Fibroblast of gingiva (primary cell): ENCODE measurements at regions not wholly inside any gene's neighbourhood (a gene's known extent, or its start where the extent isn't known, plus 50 kb on each side); places are given as distances from the start of the nearest gene placed in this dataset.

ENCODE experiments used
- DNase-seq: peaks from one replicate; pipeline ENCODE4 v3.0.0-alpha.2; 2011; ENCODE audit warnings: low read depth

DNA sequence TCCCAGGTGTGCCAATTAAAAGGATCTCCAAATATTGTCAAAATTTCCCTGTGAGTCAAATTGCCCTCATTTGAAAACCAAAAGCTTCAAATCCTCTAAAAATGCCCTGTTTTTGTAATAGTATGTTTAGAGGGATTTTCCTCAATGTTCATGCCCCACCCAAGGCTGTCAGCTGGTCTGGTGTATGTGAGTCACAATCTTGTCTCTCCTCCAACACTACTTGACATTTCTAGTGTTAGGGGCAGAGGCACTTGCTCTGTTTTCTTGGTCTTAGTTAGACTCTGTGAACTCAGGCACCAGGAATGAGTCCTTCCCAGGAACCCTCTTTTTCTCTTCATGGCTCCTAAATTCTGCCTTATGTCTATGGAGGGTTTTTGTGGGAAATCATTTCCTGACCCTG lies 634.8 kb downstream of the KCNJ2 start:
- no peak for DNase-seq

DNA sequence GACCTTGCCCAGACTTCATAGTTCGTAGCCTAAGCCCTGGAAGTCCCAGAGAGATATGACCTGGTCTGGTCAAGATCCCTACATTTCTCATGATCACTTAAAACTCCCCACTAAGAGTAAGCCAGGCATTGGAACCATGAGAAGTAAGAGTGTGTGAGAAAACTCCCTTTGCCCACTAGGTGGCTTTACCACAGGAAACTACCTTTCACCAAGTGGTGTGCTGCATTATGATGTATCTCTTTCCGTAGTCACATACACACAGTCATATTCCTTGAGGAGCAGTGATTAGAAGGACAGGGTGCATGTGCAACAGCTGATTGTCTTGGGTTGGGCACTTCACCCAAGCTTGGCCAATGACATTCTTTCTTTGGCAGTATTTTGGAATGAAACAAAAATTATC lies 639.3 kb downstream of the KCNJ2 start:
- no peak for DNase-seq

DNA sequence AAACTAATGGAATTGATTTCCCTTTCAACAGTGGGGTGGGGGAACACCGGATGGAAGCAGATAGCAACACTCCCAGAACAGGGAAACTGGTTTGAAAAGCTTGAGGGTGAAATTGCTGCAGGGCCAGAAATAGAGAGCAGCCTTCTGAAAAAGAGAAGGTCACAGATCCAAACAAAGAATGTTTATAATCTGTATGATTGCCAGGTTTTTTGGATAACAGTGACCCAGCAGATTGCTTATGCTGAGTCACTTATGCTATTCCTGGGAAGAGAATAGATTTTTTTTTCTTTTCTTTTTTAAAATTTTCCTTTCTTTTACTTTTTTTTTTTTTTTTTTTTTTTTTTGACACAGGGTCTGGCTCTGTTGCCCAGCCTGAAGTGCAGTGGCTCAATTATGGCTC lies 641.3 kb downstream of the KCNJ2 start:
- peak; percentile 39 for DNase-seq

DNA sequence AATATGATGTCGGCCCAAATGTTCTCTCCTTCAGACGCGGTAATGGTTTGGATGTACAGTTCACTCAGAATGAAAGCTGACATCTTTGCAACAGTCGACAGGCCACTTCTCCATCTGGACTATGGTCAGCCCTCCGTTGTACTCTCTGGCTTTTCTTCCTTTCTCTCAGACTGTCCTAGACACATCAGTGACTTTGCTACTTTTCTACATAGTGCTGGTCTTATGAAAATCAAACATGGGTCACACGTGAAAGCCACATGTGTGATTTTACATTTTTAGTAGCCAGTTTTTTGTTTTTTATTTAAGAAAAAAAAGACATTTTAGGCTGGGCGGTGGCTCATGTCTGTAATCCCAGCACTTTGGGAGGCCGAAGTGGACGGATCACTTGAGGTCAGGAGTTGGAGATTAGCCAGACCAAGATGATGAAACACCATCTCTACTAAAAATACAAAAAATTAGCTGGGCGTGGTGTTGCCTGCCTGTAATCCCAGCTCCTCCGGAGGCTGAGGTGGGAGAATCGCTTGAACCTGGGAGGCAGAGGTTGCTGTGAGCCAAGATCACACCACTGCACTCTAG lies 644.1 kb downstream of the KCNJ2 start:
- DNase-seq = peak; percentile 51

DNA sequence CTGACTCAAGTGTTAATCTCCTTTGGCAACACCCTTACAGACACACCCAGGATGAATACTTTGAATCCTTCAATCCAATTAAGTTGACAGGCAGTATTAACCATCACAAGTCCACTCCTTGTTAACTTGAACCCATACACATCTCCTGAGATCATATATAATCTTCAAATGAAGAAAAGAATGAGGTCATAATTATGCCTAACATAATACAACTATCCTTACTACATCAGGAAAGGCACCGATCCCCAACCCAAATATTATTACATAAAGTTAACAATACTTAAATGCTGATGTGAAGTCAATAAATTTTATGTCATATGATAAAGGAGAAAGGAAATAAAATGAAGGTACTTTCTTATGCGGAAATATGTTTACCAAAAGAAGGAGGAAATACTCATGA lies 649.9 kb downstream of the KCNJ2 start:
- no peak for DNase-seq

DNA sequence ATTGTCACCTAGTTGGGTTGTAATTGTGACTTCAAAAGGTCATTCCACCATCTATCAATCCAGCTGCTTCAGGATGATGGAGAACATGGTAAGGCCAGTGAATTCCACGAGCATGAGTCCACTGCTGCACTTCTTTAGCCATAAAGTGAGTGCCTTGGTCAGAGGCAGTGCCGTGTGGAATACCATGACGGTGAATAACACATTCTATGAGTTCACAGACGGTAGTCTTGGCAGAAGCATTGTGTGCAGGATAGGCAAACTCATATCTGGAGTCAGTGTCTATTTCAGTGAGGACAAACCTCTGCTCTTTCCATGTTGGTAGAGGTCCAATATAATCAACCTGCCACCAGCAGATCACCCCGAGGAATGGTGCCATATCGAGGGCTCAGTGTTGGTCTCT lies 650.9 kb downstream of the KCNJ2 start:
- no peak for DNase-seq

DNA sequence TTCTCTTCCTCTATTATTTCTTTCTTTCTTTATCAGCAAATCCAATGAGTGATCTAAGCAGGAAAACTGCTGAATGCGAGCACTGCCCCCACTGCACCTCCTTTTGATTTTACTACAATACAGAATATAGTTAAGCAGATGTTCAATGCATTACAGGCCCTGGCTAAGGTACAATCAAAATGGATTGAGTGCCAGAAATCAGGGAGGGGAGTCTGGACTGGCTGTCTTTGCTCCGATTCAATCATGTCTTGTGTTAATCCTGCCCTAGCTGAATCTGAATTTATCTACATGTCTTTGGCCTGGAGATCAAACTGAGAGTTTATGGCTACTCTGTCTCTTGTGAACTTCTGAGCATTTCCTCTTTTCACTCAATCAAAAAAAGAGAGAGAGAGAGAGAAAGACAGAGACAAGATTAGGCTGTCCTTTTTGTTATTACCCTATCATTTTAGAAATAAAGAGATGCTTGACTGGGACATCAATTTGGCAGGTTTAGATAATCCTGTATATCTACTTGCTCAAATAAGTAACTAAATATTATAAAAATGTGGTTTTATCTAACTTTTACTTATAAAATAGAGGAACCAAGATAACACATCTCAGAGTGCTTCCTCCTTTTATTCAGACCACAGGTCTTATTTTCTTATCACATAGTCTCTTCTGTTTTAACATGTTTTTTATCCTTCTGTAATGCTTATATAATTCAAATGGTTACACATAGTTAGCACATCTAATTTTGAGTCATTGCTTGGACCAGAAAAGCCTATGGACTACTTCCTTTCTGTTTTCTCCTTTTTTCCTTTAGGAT lies 656.2 kb downstream of the KCNJ2 start:
- no peak for DNase-seq

DNA sequence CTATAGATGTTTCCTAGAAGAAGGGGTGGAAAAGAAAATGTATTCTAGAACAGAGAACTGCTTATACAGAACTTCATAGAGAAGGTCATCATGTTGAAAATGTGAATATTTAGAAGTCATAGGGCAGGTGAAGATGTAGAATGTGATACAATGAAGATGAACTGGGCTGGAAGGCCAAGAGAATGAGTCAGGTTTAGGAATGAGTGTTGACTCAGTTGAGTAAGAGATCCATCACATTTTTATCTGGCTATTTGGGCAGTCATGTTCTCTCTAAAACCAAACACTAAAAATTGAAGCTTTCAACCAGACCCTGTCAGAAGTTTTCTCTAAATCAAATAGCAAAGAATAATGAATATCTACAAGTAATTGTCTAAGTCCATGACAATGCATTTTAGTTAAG lies 660.5 kb downstream of the KCNJ2 start:
- DNase-seq = no peak

DNA sequence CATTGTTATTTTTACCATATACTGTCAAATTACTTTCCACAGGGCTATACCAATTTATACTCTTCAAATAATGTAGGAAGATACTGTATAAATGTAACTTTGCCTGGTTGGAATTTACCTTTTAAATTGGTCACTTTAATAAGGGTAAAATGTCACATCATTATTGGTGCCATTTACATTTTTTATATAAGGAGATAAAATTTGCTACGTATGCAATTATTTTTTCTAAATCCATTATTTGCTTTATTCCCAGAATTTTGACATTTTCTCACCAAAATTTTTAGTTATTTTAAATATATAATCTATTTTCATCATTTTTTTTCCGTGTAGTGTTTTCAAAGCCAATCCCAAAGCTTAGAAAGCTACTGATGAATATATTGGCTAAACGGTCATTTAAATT lies 664.7 kb downstream of the KCNJ2 start:
- DNase-seq = no peak

DNA sequence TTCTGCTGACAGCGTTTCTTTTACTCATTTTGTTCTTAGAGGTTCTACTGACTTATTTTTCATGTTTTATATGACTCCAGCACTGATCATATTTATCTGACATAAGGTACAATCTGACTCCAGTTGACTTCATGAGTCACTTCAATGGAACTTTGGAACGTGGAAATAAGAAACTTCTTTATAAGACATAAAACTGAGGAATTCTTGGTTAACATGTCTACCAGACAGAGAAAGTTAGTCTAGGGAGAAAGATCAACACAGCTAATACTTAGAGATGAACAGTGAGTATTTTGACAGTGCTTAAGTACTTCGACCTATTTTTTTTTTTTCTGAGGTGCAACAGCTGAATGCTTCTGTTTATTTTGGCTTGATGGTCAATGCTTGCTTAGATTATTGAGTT lies 679.5 kb downstream of the KCNJ2 start:
- DNase-seq = peak; percentile 4

DNA sequence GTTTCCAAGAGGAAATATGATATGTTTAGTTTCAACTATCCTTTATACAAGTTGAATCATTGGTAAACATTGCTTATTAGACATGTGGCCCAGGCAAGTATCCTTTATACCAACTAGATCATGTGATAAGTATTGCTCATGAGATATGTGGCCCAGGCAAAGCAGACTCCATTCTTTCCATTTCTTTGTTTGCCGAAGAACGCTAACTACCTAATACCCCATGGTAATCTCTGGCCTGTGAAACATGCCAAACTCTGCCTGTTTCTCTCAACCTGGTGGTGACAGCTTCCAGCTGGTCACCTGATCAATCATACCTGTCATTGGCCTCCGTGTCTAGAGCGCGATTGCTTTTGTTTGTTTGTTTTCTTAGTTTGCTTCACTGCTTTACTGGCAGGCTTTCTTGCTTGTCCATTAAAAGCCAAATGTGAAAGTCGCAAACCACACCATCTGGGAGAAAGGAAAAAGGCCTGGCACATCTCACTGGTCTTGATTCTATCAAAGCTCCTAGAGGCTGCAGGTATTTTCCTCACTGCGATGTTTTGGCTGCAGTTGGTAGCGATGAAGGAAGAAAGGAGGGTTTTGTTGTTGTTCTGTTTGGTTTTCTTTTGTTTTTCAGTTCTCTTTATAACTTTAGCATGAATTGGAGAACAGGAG lies 686.2 kb downstream of the KCNJ2 start:
- peak; percentile 71 for DNase-seq

DNA sequence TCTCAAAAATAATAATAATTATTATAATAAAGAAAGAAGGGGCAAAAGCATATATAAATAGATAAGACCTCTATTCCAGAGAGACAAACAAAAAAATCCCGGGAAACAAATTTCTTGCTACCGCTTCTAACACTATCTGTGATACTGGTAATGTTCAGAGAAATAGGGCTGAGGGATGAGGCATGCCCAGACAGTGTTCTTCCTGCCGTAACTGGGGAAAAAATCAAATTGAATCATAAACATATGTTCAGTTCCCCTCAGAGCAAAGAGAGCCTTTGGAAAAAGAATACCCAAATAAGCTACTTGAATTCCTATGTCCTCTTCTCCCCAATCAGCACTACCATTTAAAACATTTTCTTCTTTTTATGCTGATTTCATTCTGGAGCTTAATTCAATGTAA lies 688.0 kb downstream of the KCNJ2 start:
- DNase-seq = no peak

DNA sequence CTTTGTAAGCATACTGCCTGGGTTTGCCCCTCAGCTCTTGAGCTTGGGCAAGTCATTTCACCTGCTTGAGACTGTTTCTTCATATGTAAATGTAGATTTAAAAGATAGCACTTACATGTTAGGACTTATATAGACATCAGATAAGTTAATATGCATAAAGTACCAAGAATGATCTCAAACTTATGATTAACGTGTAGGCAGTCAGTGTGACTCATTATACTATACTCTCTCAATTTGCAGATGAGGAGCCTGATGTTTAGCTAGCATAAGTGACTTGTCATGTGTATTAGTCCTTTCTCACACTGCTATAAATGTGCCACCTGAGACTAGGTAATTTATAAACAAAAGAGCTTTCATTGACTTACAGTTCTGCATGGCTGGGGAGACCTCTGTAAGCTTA lies 690.5 kb downstream of the KCNJ2 start:
- no peak for DNase-seq

DNA sequence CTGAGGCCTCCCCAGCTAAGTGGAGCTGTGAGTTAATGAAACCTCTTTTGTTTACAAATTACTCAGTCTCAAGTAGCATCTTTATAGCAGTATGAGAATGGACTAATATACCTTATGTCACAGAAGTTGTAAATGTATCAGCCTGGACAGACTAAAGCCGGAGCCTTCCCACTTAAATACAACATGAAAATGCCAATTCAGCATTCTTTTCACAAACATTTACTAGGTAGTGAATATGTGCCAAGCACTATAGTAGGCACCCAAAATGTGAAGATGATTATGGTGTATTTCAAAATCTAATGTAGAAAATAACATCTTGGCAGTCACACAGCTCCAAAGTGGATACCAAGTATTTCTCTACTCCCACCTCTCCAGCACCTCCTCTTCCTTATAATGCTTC lies 693.0 kb downstream of the KCNJ2 start:
- DNase-seq = no peak

DNA sequence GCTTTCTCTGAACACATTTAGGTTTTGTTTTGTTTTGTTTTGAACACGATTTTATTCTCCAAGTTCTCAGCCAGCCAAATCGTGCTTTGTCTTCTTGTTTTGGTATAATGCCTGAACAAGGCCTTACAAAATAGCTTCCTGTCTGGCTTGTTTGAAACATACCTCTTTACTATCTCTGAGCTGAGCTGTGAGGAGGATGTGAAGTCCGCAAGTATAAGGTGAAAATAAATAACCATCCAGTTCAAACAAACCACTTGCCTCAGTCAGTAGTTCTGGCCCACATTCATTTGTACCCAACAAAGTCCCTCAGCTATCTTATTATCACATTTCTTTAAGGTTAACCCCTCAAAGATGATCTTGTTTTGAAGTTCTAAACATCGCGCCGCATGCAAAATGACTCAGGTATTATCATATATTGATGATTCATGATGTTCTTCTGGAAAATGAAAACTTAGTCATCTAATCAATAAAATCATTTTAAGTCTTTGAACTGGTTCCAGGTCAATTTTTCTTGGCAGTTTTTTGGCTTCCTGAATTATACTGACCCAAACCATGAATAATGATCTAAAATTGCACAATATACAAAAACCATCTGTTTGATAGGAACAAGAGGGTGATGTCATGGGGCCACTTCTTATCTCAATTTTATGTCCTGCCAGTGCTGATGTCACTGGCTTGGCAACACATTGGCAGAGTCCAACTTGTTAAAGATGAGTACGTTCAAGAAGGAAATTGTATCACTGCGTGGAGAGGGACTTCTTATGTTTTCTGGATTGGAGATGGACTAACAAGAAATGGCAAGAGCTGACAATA lies 694.3 kb downstream of the KCNJ2 start:
- no peak for DNase-seq

DNA sequence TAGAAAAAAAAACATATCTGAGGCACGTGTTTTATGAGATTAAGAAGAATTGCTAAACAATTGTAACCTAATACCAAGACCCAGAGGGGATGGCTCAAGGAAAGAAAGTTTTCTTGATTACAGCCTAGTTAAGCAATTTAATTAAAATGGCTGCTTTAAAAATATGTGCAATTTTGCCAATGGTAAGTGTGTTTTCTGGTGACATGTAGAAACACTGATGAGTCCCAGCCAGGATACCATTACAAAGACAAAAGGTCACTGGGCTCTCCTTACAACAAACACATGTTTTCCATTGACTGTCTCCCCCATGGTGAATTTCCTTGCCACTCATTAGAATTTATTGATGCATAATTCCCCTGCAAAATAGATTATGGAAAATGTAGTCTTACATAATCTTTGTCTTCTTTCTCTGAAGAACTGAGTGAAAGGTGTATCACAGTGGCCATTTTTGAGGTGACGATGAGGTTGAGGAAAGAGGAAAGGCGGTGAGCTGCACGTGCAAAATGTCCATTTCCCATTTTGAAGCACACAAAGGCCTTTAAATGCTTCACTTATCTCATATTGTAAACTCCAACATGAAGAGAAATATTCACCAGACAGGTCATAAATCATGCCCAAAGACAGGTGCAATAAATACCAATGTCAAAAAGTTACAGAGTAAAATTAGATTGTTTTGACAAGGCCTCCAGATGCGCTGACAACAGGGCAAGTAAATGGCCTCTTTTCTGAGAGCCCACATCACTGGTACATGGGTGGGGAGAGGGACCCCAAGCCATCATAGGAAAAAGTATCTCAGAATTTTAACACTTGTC lies 696.9 kb downstream of the KCNJ2 start:
- peak; percentile 89 for DNase-seq

DNA sequence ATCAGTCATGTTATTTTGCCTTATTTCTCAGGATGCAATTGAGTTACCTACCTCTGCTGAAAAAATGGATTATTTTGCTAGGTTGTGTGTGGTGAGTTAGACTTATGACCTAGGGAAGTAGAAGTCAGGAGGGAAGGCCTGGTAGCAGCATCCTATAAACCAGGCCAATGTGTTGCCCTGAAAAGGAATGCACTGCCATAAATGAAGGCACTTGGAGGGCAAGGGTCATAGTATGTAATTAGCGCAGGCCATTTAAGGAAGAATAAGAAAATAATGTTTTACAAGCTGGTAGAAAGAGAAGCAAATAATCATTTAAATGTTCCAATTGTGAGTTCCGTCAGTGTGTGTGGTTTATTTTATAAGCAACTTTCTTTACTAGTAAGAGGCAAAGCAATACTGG lies 698.8 kb downstream of the KCNJ2 start:
- no peak for DNase-seq

DNA sequence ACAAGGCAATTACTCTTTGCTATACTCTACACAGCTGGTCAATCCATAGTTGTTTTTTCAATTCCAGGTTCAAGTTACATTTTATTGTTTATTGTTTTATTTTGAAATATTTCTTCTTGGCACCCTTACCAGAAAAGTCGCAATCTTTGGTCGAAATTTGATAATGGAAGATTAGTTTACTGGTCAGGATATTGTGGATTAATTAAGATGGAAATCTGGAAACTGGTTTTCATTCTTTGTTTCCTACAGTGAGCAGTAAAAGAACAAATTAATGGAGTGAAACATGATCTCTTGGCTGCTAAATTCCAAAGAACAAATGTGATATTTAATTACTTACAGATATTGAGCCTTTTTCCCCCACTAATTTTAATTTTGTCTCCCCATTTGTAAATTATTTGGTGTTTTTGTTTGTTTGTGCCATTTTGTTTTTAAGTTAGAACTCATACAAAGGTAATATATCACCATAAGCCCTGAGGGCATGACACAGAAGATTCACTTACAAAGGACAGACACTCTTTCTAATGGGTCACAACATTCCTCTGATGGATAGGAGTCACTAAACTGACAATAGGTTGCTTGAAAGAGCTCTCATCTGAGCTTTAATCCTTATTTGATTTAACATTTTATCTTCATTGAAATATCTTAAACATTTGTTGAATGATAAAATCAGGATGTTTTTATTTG lies 700.2 kb downstream of the KCNJ2 start:
- DNase-seq = peak; percentile 44

DNA sequence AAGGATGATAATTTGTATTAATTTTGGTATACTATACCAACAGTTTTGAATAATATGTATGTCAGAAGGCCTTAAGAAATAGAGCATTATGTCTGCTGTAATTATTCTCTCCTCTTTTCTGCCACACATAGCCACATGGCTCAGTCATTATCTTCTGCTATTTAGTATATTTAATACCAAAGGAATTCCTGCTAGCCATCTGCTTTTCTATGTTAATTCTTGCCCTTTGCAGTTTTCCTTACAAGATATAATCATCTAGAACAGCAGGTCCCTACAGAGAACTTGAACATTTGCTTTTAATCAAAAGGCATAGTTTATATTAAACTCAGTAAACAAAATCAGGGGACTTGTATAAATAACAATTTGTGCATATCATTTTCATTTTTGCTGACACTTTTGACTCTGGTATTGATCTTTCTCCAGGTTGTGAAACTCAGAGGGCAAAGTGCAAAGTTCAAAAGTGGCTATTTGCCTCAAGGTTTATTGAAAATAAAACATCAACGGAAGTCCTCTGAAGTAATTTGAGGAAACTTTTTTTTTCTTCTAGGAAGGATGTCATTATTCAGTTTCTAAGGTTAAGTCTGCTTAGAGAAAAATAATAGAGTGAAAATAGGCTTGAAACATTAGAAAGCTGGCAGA lies 702.0 kb downstream of the KCNJ2 start:
- peak; percentile 69 for DNase-seq

DNA sequence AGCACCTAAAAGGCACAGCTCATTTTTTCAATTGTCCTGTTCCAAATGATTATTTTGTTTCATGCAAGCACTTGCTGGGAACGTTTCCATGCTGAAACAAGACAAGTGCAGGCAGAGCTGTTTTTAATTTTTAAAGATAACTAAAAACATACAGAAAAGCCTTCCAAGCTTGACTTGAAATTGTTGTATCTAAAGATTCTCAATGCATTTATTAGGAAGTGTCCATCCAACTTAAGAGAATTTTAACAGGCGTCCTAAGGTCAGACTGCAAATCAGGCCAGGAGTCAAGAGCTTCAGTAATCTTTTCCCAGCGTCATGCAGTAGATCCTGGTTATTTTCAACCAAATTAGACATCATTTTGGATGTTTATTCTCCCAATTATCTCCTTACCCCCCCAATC lies 702.8 kb downstream of the KCNJ2 start:
- DNase-seq = peak; percentile 19
